Osteocyte (in vitro differentiated cells): ENCODE measurements at regions not wholly inside any gene's neighbourhood (a gene's known extent, or its start where the extent isn't known, plus 50 kb on each side); places are given as distances from the start of the nearest gene placed in this dataset.

Experiments used
- DNase-seq: peaks from one replicate; pipeline ENCODE4 v3.0.0; 2021; ENCODE audit warnings: mixed read lengths; ENCODE audit not compliant: unreplicated experiment; ENCODE audit errors: extremely low spot score
- H3K27ac Mint-ChIP-seq: one replicate; pipeline ENCODE4 v1.8.0; 2021; ENCODE audit warnings: mild to moderate bottlenecking, mixed read lengths; ENCODE audit not compliant: unreplicated experiment
- H3K27me3 Mint-ChIP-seq: one replicate; pipeline ENCODE4 v1.8.0; 2021; ENCODE audit warnings: mixed read lengths; ENCODE audit not compliant: unreplicated experiment
- H3K36me3 Mint-ChIP-seq: one replicate; pipeline ENCODE4 v1.8.0; 2021; ENCODE audit warnings: mixed read lengths; ENCODE audit not compliant: unreplicated experiment
- H3K4me1 Mint-ChIP-seq: one replicate; pipeline ENCODE4 v1.8.0; 2021; ENCODE audit warnings: mixed read lengths; ENCODE audit not compliant: unreplicated experiment
- H3K4me3 Mint-ChIP-seq: one replicate; pipeline ENCODE4 v1.8.0; 2021; ENCODE audit warnings: mild to moderate bottlenecking, moderate library complexity, mixed read lengths; ENCODE audit not compliant: unreplicated experiment
- H3K9me3 Mint-ChIP-seq: one replicate; pipeline ENCODE4 v1.8.0; 2021; ENCODE audit warnings: mixed read lengths; ENCODE audit not compliant: unreplicated experiment
- TF ChIP-seq, protein P1 (sequence below): fragments of 200-600 bp; sonication (generic); IDR thresholded peaks from 2 replicates; pipeline ENCODE4 v1.5.0; 2021; ENCODE audit warnings: antibody characterized with exemption, mild to moderate bottlenecking, moderate library complexity

- Mint-ChIP-seq H3K36me3 (no peaks in the 10 kb centered on the region), H3K9me3 (peaks cover 10% of the 10 kb centered on the region), H3K27me3 (no peaks in the 10 kb centered on the region), H3K4me1 (no peaks in the 10 kb centered on the region), H3K27ac (no peak overlapping the region), H3K4me3 (no peak overlapping the region)
- TF ChIP-seq, protein P1, sequence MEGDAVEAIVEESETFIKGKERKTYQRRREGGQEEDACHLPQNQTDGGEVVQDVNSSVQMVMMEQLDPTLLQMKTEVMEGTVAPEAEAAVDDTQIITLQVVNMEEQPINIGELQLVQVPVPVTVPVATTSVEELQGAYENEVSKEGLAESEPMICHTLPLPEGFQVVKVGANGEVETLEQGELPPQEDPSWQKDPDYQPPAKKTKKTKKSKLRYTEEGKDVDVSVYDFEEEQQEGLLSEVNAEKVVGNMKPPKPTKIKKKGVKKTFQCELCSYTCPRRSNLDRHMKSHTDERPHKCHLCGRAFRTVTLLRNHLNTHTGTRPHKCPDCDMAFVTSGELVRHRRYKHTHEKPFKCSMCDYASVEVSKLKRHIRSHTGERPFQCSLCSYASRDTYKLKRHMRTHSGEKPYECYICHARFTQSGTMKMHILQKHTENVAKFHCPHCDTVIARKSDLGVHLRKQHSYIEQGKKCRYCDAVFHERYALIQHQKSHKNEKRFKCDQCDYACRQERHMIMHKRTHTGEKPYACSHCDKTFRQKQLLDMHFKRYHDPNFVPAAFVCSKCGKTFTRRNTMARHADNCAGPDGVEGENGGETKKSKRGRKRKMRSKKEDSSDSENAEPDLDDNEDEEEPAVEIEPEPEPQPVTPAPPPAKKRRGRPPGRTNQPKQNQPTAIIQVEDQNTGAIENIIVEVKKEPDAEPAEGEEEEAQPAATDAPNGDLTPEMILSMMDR = no peak
- DNase-seq = no peak
Measured at GRCh38 chr5:5632678-5633077, 210.2 kb downstream of the ICE1 start.

GRCh38 chr5:5629607-5629978, 207.1 kb downstream of the ICE1 start:
- no peak overlapping the region for H3K27ac Mint-ChIP-seq
- H3K27me3 Mint-ChIP-seq = no peaks in the 10 kb centered on the region
- H3K36me3 Mint-ChIP-seq = no peaks in the 10 kb centered on the region
- no peak overlapping the region for H3K4me3 Mint-ChIP-seq
- peaks cover 19% of the 10 kb centered on the region for H3K9me3 Mint-ChIP-seq
- no peaks in the 10 kb centered on the region for H3K4me1 Mint-ChIP-seq
- DNase-seq = no peak
- TF ChIP-seq, protein P1 = no peak

DNA sequence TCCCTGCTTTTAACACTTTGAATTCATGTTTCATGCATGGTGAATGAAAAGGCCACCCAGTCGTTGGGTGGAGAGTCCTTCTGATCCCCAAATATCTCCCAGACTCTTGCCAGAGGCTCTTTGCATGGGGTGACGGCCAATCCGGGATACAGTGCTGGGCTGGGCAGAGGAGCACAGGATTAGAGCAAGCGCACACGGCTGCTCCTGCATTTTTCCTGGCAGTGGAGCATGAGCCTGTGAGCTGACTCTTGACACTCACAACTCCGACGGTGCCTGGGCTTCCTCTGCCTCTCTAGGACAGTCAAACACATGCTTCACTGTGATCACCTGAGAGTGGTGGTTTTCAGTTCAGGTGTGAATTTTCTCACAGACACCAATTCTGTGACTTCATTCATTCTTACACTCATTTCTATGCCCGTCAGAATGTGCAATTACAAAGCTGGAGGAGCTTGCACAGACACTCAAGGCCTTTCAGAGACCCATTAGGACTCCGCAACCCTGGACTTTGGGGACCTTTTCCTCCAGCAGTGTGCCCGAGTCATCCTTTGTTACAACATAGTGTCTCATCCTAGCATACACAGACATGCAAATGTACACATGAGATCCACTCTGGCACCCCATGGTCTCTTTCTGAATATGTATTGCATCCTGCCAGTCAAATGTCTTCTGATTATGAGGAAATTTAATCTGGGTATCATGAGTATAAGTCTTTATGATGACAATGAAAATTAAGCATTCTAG, 206.6 kb downstream of the ICE1 start:
- Mint-ChIP-seq H3K27me3 (no peaks in the 10 kb centered on the region), H3K27ac (no peak overlapping the region), H3K4me3 (no peak overlapping the region), H3K36me3 (no peaks in the 10 kb centered on the region), H3K4me1 (no peaks in the 10 kb centered on the region), H3K9me3 (peaks cover 25% of the 10 kb centered on the region)
- no peak for DNase-seq
- TF ChIP-seq, protein P1 = no peak

DNA sequence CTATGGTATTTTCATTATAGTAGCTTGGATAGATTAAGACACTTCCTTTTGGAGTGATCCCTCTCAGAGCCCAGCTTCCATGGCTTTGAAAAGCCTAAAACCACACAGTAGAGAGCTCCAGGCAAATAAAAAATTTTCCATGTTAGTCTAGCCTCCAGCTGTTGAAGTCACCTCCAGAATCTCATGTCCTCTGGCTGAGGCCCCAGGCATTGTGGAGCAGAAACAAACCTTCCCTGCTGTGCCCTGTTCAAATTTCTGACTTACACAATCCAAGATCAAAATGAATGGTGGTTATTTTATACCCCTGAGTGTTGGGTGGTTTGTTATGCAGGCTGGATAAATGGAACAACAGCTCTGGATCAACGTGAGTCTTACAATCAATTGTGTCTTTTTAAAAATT, 203.9 kb downstream of the ICE1 start:
- DNase-seq = no peak
- Mint-ChIP-seq H3K4me1 (no peaks in the 10 kb centered on the region), H3K36me3 (no peaks in the 10 kb centered on the region), H3K9me3 (peaks cover 22% of the 10 kb centered on the region), H3K27ac (no peak overlapping the region), H3K4me3 (no peak overlapping the region), H3K27me3 (no peaks in the 10 kb centered on the region)
- TF ChIP-seq, protein P1 = no peak

DNA sequence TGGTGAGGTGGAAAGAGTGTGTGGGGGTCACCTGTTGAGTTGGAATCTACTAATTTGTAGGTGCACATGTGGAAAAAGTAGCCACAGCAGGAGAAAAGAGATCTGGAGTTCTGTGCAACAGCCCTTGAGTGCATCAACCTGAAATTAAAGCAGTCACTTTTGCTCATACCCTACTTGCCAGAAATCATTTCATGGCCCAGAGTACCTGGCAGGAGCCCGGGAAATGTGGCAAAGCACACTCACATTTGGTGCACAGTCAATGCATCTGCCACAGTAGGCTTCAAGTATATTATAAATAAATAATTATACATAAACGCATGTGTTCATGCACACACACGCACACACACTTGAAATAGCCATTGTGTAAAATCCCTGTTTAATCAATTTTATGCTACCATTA, 203.0 kb downstream of the ICE1 start:
- Mint-ChIP-seq H3K27ac (no peak overlapping the region), H3K27me3 (no peaks in the 10 kb centered on the region), H3K36me3 (no peaks in the 10 kb centered on the region), H3K9me3 (peaks cover 22% of the 10 kb centered on the region), H3K4me3 (no peak overlapping the region), H3K4me1 (no peaks in the 10 kb centered on the region)
- DNase-seq = no peak
- TF ChIP-seq, protein P1 = no peak
